ENCODE measurements at regions not wholly inside any gene's neighbourhood (a gene's known extent, or its start where the extent isn't known, plus 50 kb on each side); places are given as distances from the start of the nearest gene placed in this dataset.
"Not testable (repeated sequence)": the region's sequence is repeated elsewhere in the genome, so short reads cannot be mapped to it uniquely, and the experiment has no call there.

DNA sequence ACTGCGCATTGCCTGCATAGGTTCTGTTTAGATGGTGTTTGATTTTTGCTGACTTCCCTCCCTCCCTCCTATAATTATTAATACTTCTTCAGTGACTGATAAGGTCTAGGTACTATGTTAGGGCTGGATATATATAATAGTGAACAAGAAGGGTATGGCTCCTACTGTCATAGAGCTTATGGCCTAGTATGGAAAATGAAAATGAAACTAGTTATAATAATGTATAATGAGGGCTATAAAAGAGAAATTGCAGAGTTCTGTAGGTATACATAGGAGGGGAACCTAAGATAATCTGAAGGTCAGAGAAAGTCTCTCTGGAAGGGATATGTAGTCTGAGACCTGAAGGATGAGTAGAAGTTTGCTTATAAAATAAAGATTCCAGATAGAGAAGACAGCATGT lies 102.1 kb downstream of the DCK start:
- H3K27ac ChIP-seq = no peak overlapping the region
- H3K4me3 ChIP-seq (IDR thresholded peaks at IDR 0.05; ENCODE audit: insufficient read depth, low read depth, low read length) = no peak overlapping the region
- peak overlapping the region; percentile 53; the same call in 1 of the 2 replicates for H2AFZ ChIP-seq (ENCODE audit: low read depth)
- H3K4me1 ChIP-seq (ENCODE audit: low read depth, poor library complexity, severe bottlenecking) = peaks cover 5% of the 10 kb centered on the region
- no peak overlapping the region for H3K9ac ChIP-seq
- H4K20me1 ChIP-seq (ENCODE audit: insufficient read depth) = no peaks in the 10 kb centered on the region
- H3K27me3 ChIP-seq (ENCODE audit: insufficient read depth, low read depth) = no peaks in the 10 kb centered on the region
- no peak for TF ChIP-seq CTCF (conservative IDR thresholded peaks at IDR 0.05; ENCODE audit: low read depth, low read length)
- no peaks in the 10 kb centered on the region for H3K36me3 ChIP-seq (ENCODE audit: insufficient read depth)
- H3K79me2 ChIP-seq (ENCODE audit: insufficient read depth, low read depth) = no peaks in the 10 kb centered on the region
- peak overlapping the region; percentile 22 for H3K4me2 ChIP-seq

DNA sequence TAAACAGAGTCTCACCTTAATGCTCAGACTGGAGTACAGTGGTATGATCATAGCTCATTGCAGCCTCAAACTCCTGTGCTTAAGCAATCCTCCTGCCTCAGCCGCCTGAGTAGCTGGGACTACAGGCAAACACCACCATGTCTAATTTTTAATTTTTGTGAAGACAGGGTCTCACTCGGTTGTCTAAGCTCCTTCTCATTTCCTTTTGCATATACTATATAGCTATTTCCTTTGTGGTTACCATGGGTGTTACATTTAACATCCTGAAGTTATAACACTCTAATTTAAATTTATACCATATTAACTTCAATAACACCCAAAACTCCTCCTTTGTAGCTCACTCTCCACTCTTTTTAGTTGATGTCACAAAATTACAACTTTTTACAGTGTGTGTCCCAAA lies 114.3 kb downstream of the DCK start:
- H3K4me2 ChIP-seq = no peak overlapping the region

DNA sequence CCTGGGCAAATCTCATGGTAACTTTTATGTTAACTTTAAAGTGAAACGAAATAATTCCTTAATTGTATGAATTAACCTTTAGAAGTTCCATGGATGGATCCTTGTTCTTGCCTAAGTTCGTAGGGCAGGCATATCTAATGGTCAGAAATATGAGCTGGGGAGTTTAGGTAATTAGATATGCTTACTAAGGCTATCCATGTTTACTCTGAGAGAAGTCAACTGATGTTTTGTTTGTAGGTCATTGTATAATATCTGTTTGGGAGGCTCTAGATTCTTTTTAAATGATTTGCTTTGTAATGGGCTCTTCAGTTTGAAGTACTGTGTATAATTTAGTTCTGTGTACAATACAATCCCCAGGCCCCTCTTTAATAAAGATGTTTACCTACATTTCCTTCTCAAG lies 117.0 kb downstream of the DCK start:
- Histone ChIP-seq H3K27me3 (ENCODE audit: insufficient read depth, low read depth) (no peaks in the 10 kb centered on the region), H3K36me3 (ENCODE audit: insufficient read depth) (no peaks in the 10 kb centered on the region), H3K4me1 (ENCODE audit: low read depth, poor library complexity, severe bottlenecking) (peaks cover 11% of the 10 kb centered on the region), H2AFZ (ENCODE audit: low read depth) (no peak overlapping the region), H3K27ac (no peak overlapping the region), H4K20me1 (ENCODE audit: insufficient read depth) (no peaks in the 10 kb centered on the region), H3K9ac (no peak overlapping the region), H3K4me2 (no peak overlapping the region), H3K4me3 (IDR thresholded peaks at IDR 0.05; ENCODE audit: insufficient read depth, low read depth, low read length) (no peak overlapping the region), H3K79me2 (ENCODE audit: insufficient read depth, low read depth) (no peaks in the 10 kb centered on the region)
- no peak for TF ChIP-seq CTCF (conservative IDR thresholded peaks at IDR 0.05; ENCODE audit: low read depth, low read length)

More for the DNA sequence above, 114.3 kb downstream of the DCK start:
- TF ChIP-seq CTCF (conservative IDR thresholded peaks at IDR 0.05; ENCODE audit: low read depth, low read length) = no peak
- no peak overlapping the region for H3K4me3 ChIP-seq (IDR thresholded peaks at IDR 0.05; ENCODE audit: insufficient read depth, low read depth, low read length)
- peaks cover 11% of the 10 kb centered on the region for H3K4me1 ChIP-seq (ENCODE audit: low read depth, poor library complexity, severe bottlenecking)
- H3K79me2 ChIP-seq (ENCODE audit: insufficient read depth, low read depth) = no peaks in the 10 kb centered on the region
- H4K20me1 ChIP-seq (ENCODE audit: insufficient read depth) = no peaks in the 10 kb centered on the region
- no peak overlapping the region for H3K27ac ChIP-seq
- no peak overlapping the region for H2AFZ ChIP-seq (ENCODE audit: low read depth)
- H3K9ac ChIP-seq = no peak overlapping the region
- H3K36me3 ChIP-seq (ENCODE audit: insufficient read depth) = no peaks in the 10 kb centered on the region
- H3K27me3 ChIP-seq (ENCODE audit: insufficient read depth, low read depth) = no peaks in the 10 kb centered on the region

DNA sequence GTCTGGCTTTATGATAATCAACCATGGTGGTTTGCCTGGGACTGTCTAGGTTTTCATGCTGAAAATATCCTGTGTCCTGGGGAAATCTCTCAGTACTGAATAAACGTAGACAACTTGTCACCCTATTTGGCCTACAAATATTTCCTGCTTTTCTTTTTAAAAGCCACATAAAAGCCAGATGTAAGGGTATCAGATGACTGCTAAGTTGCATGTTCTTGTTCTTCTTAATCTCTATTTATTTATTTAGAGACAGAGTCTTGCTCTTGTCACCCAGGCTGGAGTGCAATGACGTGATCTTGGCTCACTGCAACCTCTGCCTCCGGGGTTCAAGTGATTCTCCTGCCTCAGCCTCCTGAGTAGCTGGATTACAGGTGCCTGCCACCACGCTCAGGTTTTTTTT lies 117.7 kb downstream of the DCK start:
- not testable (repeated sequence) for H3K9ac ChIP-seq; H3K27me3 ChIP-seq (ENCODE audit: insufficient read depth, low read depth); H2AFZ ChIP-seq (ENCODE audit: low read depth); H3K4me3 ChIP-seq (IDR thresholded peaks at IDR 0.05; ENCODE audit: insufficient read depth, low read depth, low read length); H3K27ac ChIP-seq; H3K79me2 ChIP-seq (ENCODE audit: insufficient read depth, low read depth); H4K20me1 ChIP-seq (ENCODE audit: insufficient read depth); H3K4me2 ChIP-seq; H3K36me3 ChIP-seq (ENCODE audit: insufficient read depth)
- H3K4me1 ChIP-seq (ENCODE audit: low read depth, poor library complexity, severe bottlenecking) = peaks cover 11% of the 10 kb centered on the region

DNA sequence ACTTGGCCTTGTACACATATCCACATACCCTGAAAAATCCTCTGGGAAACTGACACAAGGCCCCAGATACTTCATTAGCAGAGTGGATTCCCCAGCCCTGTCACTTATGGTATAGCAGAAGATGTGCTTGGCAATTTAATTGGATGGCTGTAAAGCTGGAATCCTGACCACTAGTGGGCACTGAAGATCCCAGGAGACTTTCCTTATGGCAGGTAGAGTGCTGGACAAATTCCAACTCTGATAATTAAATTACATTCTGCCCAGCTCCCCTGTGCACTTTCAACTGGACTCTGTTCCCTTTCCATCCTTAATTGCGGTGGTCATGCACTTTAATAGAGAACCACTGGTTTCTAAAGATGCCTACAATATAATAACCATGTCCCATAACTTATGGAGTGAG lies 119.8 kb downstream of the DCK start:
- no peak overlapping the region for H3K4me3 ChIP-seq (IDR thresholded peaks at IDR 0.05; ENCODE audit: insufficient read depth, low read depth, low read length)
- peak; percentile 33; the same call in 1 of the 2 replicates for TF ChIP-seq CTCF (conservative IDR thresholded peaks at IDR 0.05; ENCODE audit: low read depth, low read length)
- H3K79me2 ChIP-seq (ENCODE audit: insufficient read depth, low read depth) = no peaks in the 10 kb centered on the region
- no peak overlapping the region for H3K4me2 ChIP-seq
- H2AFZ ChIP-seq (ENCODE audit: low read depth) = no peak overlapping the region
- H3K36me3 ChIP-seq (ENCODE audit: insufficient read depth) = no peaks in the 10 kb centered on the region
- H3K27ac ChIP-seq = no peak overlapping the region
- no peaks in the 10 kb centered on the region for H4K20me1 ChIP-seq (ENCODE audit: insufficient read depth)
- H3K27me3 ChIP-seq (ENCODE audit: insufficient read depth, low read depth) = no peaks in the 10 kb centered on the region
- H3K9ac ChIP-seq = no peak overlapping the region
- peaks cover 11% of the 10 kb centered on the region for H3K4me1 ChIP-seq (ENCODE audit: low read depth, poor library complexity, severe bottlenecking)
